Osteoblast (primary cell): ENCODE measurements at regions not wholly inside any gene's neighbourhood (a gene's known extent, or its start where the extent isn't known, plus 50 kb on each side); places are given as distances from the start of the nearest gene placed in this dataset.

ENCODE experiments used
- DNase-seq: peaks from one replicate; pipeline ENCODE4 v3.0.0; 2011; ENCODE audit warnings: low spot score, mixed read lengths; ENCODE audit not compliant: insufficient read length; ENCODE audit errors: missing footprints
- H2AFZ ChIP-seq: 2 replicates; pipeline ENCODE4 v1.6.0; 2011; ENCODE audit warnings: mild to moderate bottlenecking, low read length
- H3K27ac ChIP-seq: 2 replicates; pipeline ENCODE4 v1.5.1; 2011; ENCODE audit warnings: mild to moderate bottlenecking, low read depth, low read length, moderate library complexity
- H3K27me3 ChIP-seq: 2 replicates; pipeline ENCODE4 v1.6.0; 2012; ENCODE audit warnings: mild to moderate bottlenecking, control low read depth, inconsistent platforms, low read length, moderate library complexity; ENCODE audit not compliant: insufficient read depth
- H3K36me3 ChIP-seq: 2 replicates; pipeline ENCODE4 v1.5.1; 2011; ENCODE audit warnings: mild to moderate bottlenecking, low read length, control low read depth, moderate library complexity; ENCODE audit not compliant: insufficient read depth
- H3K4me1 ChIP-seq: 2 replicates; pipeline ENCODE4 v1.5.1; 2011; ENCODE audit warnings: mild to moderate bottlenecking, low read length, control low read depth, moderate library complexity; ENCODE audit not compliant: insufficient read depth
- H3K4me2 ChIP-seq: 2 replicates; pipeline ENCODE4 v1.6.0; 2011; ENCODE audit warnings: mild to moderate bottlenecking, low read length; ENCODE audit not compliant: insufficient read depth
- H3K4me3 ChIP-seq: fragments of 200-600 bp; sonication (generic); 3 replicates; pipeline ENCODE4 v1.5.1; 2012; ENCODE audit warnings: mild to moderate bottlenecking, low read length, inconsistent platforms; ENCODE audit not compliant: insufficient read depth
- H3K79me2 ChIP-seq: 2 replicates; pipeline ENCODE4 v1.6.0; 2012; ENCODE audit warnings: mild to moderate bottlenecking, low read length, control low read depth, inconsistent platforms; ENCODE audit not compliant: insufficient read depth
- H3K9me3 ChIP-seq: 2 replicates; pipeline ENCODE4 v1.5.1; 2011; ENCODE audit warnings: low read depth, low read length, control low read depth
- H4K20me1 ChIP-seq: 2 replicates; pipeline ENCODE4 v1.6.0; 2012; ENCODE audit warnings: mild to moderate bottlenecking, low read length, control low read depth; ENCODE audit not compliant: insufficient read depth
- CTCF ChIP-seq: IDR thresholded peaks from 2 replicates; pipeline ENCODE4 v1.5.1; 2011; ENCODE audit warnings: mild to moderate bottlenecking, low read depth, low read length, moderate library complexity; ENCODE audit errors: extremely low read depth

- DNase-seq, result no peak
- Histone ChIP-seq H3K4me2 (no peak overlapping the region), H3K4me1 (peaks cover 3% of the 10 kb centered on the region), H2AFZ (no peak overlapping the region), H3K9me3 (no peaks in the 10 kb centered on the region), H3K27ac (no peak overlapping the region), H3K27me3 (no peaks in the 10 kb centered on the region), H3K79me2 (no peaks in the 10 kb centered on the region), H4K20me1 (no peaks in the 10 kb centered on the region), H3K4me3 (no peak overlapping the region), H3K36me3 (no peaks in the 10 kb centered on the region)
- no peak for TF ChIP-seq CTCF
Measured at GRCh38 chr14:71225113-71225512, 317.9 kb downstream of the PCNX1 start.

GRCh38 chr14:71228711-71229110 is 321.5 kb downstream of the PCNX1 start:
- no peaks in the 10 kb centered on the region for H3K4me1 ChIP-seq
- H3K36me3 ChIP-seq, result no peaks in the 10 kb centered on the region
- H2AFZ ChIP-seq, result no peak overlapping the region
- H3K79me2 ChIP-seq, result no peaks in the 10 kb centered on the region
- no peak overlapping the region for H3K4me2 ChIP-seq
- H3K27ac ChIP-seq, result no peak overlapping the region
- H3K9me3 ChIP-seq, result no peaks in the 10 kb centered on the region
- no peak overlapping the region for H3K4me3 ChIP-seq
- no peaks in the 10 kb centered on the region for H3K27me3 ChIP-seq
- no peak for DNase-seq
- no peak for TF ChIP-seq CTCF
- H4K20me1 ChIP-seq, result no peaks in the 10 kb centered on the region

- Histone ChIP-seq H3K4me3 (no peak overlapping the region), H3K36me3 (no peaks in the 10 kb centered on the region), H3K27ac (no peak overlapping the region), H2AFZ (no peak overlapping the region), H3K9me3 (no peaks in the 10 kb centered on the region), H4K20me1 (no peaks in the 10 kb centered on the region), H3K4me1 (no peaks in the 10 kb centered on the region), H3K4me2 (no peak overlapping the region), H3K79me2 (no peaks in the 10 kb centered on the region), H3K27me3 (no peaks in the 10 kb centered on the region)
- no peak for DNase-seq
- TF ChIP-seq CTCF, result no peak
Measured at GRCh38 chr14:71229875-71230274, 322.6 kb downstream of the PCNX1 start.

GRCh38 chr14:71230897-71231296 is 323.6 kb downstream of the PCNX1 start:
- TF ChIP-seq CTCF, result no peak

More at GRCh38 chr14:71230897-71231296, 323.6 kb downstream of the PCNX1 start:
- Histone ChIP-seq H3K27me3 (no peaks in the 10 kb centered on the region), H3K4me3 (no peak overlapping the region), H3K9me3 (no peaks in the 10 kb centered on the region), H3K4me2 (no peak overlapping the region), H3K36me3 (no peaks in the 10 kb centered on the region), H4K20me1 (no peaks in the 10 kb centered on the region), H2AFZ (no peak overlapping the region), H3K79me2 (no peaks in the 10 kb centered on the region), H3K27ac (no peak overlapping the region), H3K4me1 (no peaks in the 10 kb centered on the region)
- no peak for DNase-seq
